ENCODE measurements at regions not wholly inside any gene's neighbourhood (a gene's known extent, or its start where the extent isn't known, plus 50 kb on each side); places are given as distances from the start of the nearest gene placed in this dataset.

- no peak for TF ChIP-seq CTCF (IDR thresholded peaks at IDR 0.05)
- TF ChIP-seq POLR2AphosphoS5 (IDR thresholded peaks at IDR 0.05) = no peak
- no peak for TF ChIP-seq POLR2A (IDR thresholded peaks at IDR 0.05)
These were observed 88.3 kb upstream of the E2F7 start for GRCh38 chr12:77153706-77154105.
